CD4-positive, alpha-beta memory T cell (primary cell): ENCODE measurements at regions not wholly inside any gene's neighbourhood (a gene's known extent, or its start where the extent isn't known, plus 50 kb on each side); places are given as distances from the start of the nearest gene placed in this dataset.

Experiments used
- CTCF ChIA-PET: fragments of 350-600 bp; sonication (Branson Sonifier 250); formaldehyde crosslinking; loops from one replicate; lab custom pipeline; 2021; ENCODE audit warnings: inconsistent platforms; ENCODE audit not compliant: partially characterized antibody; lab: Charles Lee
- POLR2A ChIA-PET: fragments of 350-600 bp; sonication (Branson Sonifier 250); formaldehyde crosslinking; loops from one replicate; lab custom pipeline; 2021; ENCODE audit not compliant: partially characterized antibody; lab: Charles Lee
- DNase-seq, 5 donors: peaks; one replicate each; pipeline versions ENCODE4 v3.0.0 to v3.0.0-alpha.2; 2020 to 2022; ENCODE audit warnings: mixed read lengths in 1 of 5
- H3K27ac ChIP-seq: one replicate; pipeline ENCODE4 v1.7.0; 2013; ENCODE audit warnings: low read depth, low read length
- H3K27me3 ChIP-seq: 2 replicates; pipeline ENCODE4 v1.7.0; 2013; ENCODE audit warnings: mild to moderate bottlenecking, low read length, moderate library complexity; ENCODE audit not compliant: insufficient read depth
- H3K36me3 ChIP-seq: 2 replicates; pipeline ENCODE4 v1.7.0; 2013; ENCODE audit warnings: mild to moderate bottlenecking, low read length, moderate library complexity; ENCODE audit not compliant: insufficient read depth
- H3K4me1 ChIP-seq: 2 replicates; pipeline ENCODE4 v1.7.0; 2013; ENCODE audit warnings: mild to moderate bottlenecking, low read length, moderate library complexity; ENCODE audit not compliant: insufficient read depth
- H3K4me3 ChIP-seq, 2 donors: one replicate each; pipeline ENCODE4 v1.7.0; 2013; ENCODE audit warnings: low read length in 2 of 2, mild to moderate bottlenecking in 1 of 2
- H3K9me3 ChIP-seq, 2 donors: one replicate each; pipeline ENCODE4 v1.7.0; 2013; ENCODE audit warnings: low read length in 2 of 2, control low read depth in 1 of 2; ENCODE audit not compliant: control insufficient read depth in 1 of 2
- H3K27ac Mint-ChIP-seq, 7 donors: one replicate each; pipeline ENCODE4 v1.8.0; 2020 to 2021; ENCODE audit warnings: mixed read lengths in 7 of 7, mild to moderate bottlenecking in 6 of 7, inconsistent platforms in 3 of 7, moderate library complexity in 3 of 7
- H3K27me3 Mint-ChIP-seq, 2 donors: one replicate each; pipeline ENCODE4 v1.8.0; 2020 to 2021; ENCODE audit warnings: mixed read lengths in 2 of 2
- H3K36me3 Mint-ChIP-seq, 2 donors: one replicate each; pipeline ENCODE4 v1.8.0; 2020 to 2021; ENCODE audit warnings: mixed read lengths in 2 of 2, inconsistent platforms in 1 of 2, mild to moderate bottlenecking in 1 of 2
- H3K4me1 Mint-ChIP-seq, 4 donors: one replicate each; pipeline ENCODE4 v1.8.0; 2020 to 2021; ENCODE audit warnings: mixed read lengths in 4 of 4, mild to moderate bottlenecking in 1 of 4
- H3K4me3 Mint-ChIP-seq, 8 donors: one replicate each; pipeline ENCODE4 v1.8.0; 2020 to 2021; ENCODE audit warnings: mixed read lengths in 8 of 8, mild to moderate bottlenecking in 7 of 8, moderate library complexity in 6 of 8, inconsistent platforms in 3 of 8
- H3K9me3 Mint-ChIP-seq, 8 donors: one replicate each; pipeline ENCODE4 v1.8.0; 2020 to 2021; ENCODE audit warnings: mixed read lengths in 8 of 8, mild to moderate bottlenecking in 5 of 8, inconsistent platforms in 3 of 8, moderate library complexity in 1 of 8
- intact Hi-C: fragments of 100-400 bp; cut with micrococcal nuclease; formaldehyde crosslinking; loops from one replicate; pipeline ENCODE4 v1.15.1; 2023

DNA sequence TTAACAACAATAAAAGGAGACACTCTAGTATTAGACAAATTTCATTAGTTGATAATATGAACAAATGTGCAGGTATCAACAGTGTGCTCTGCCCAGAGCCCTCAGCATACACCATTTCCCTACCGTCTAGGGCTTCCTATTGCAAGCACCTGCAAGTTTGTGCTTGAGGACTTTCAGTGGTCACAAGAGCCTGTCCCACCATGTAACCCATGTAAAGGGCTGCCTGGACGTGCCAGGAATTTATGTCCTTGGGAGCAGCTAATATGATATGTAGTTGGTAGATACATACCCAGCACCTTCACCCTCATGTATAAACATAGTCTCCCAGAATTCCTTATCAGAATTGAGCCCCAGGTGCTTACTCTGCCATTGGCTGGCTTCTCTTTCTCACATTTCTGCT, 128.0 kb downstream of the UFM1 start:
- H3K4me1 Mint-ChIP-seq: no peaks in the 10 kb centered on the region
- Histone ChIP-seq H3K4me3 (no peak overlapping the region), H3K9me3 (no peaks in the 10 kb centered on the region), H3K36me3 (no peaks in the 10 kb centered on the region), H3K27ac (no peak overlapping the region), H3K4me1 (no peaks in the 10 kb centered on the region), H3K27me3 (no peaks in the 10 kb centered on the region)
- no peaks in the 10 kb centered on the region for H3K27me3 Mint-ChIP-seq
- H3K27ac Mint-ChIP-seq: no peak overlapping the region
- no peaks in the 10 kb centered on the region for H3K9me3 Mint-ChIP-seq
- no peaks in the 10 kb centered on the region for H3K36me3 Mint-ChIP-seq
- intact Hi-C loops: no loop called here
- no peak overlapping the region for H3K4me3 Mint-ChIP-seq
- no peak for DNase-seq
- CTCF ChIA-PET: no interaction called here
- POLR2A ChIA-PET: interaction anchor here (0.8 kb wide), 1 partner anchor 700 kb away, joined by 3 read pairs; no protein-coding TSS in a partner anchor

DNA sequence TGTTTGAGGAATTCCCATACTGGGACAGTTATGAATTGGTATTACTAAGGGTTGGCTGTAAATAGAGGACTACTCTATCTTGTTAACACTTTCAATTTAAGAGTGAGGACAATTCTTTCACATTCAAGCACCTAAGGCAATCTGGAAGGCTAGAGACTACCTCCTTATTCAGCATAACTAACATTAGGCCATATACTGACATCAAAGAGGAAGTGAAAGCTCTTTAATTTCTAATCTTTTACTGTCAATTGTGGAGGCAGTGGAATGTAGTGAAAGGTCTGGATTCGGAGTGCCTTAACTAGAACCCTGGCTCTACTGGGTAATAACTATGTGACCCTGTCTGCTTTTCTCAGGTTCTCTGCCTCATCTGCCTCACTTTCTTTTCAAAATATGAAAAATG, 134.0 kb downstream of the UFM1 start:
- no peaks in the 10 kb centered on the region for H3K36me3 ChIP-seq

DNA sequence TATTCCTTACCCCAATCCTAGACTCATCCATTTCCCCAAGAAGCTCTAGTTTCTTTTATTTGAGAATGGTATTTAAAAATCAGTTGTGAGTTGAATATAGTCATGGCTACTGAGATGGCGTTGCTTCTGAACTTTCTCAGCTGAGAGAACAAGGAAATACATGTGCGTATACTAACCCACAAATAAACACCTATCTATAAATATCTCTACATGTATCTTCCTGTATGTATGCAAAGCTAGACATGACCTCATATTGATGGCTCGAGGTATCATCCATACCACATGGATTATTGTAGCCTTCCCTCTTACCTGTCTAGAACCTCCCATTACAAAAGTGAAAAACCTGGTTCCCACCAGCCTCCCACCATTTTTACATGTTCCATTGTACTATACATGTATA, 141.0 kb downstream of the UFM1 start:
- Histone ChIP-seq H3K27me3 (no peaks in the 10 kb centered on the region), H3K27ac (no peak overlapping the region), H3K4me3 (no peak overlapping the region), H3K4me1 (no peaks in the 10 kb centered on the region), H3K36me3 (no peaks in the 10 kb centered on the region), H3K9me3 (no peaks in the 10 kb centered on the region)
- no peaks in the 10 kb centered on the region for H3K27me3 Mint-ChIP-seq
- no peak for DNase-seq
- H3K4me3 Mint-ChIP-seq: no peak overlapping the region
- H3K36me3 Mint-ChIP-seq: no peaks in the 10 kb centered on the region
- peaks cover 0 to 2% (median 0%) of the 10 kb centered on the region in 8 donors for H3K9me3 Mint-ChIP-seq
- ChIA-PET CTCF (no interaction called here), POLR2A (no interaction called here)
- no peak overlapping the region for H3K27ac Mint-ChIP-seq
- H3K4me1 Mint-ChIP-seq: no peaks in the 10 kb centered on the region
- intact Hi-C loops: no loop called here

More for the DNA sequence above, 134.0 kb downstream of the UFM1 start:
- Mint-ChIP-seq H3K27me3 (no peaks in the 10 kb centered on the region), H3K4me1 (no peaks in the 10 kb centered on the region), H3K36me3 (no peaks in the 10 kb centered on the region), H3K27ac (no peak overlapping the region), H3K9me3 (peaks cover 0 to 2% (median 0%) of the 10 kb centered on the region in 8 donors), H3K4me3 (no peak overlapping the region)
- ChIA-PET CTCF (no interaction called here), POLR2A (no interaction called here)
- Histone ChIP-seq H3K27ac (no peak overlapping the region), H3K4me1 (no peaks in the 10 kb centered on the region), H3K4me3 (no peak overlapping the region), H3K9me3 (no peaks in the 10 kb centered on the region), H3K27me3 (no peaks in the 10 kb centered on the region)
- intact Hi-C loops: no loop called here
- DNase-seq: no peak

- intact Hi-C loops: no loop called here
- CTCF ChIA-PET: no interaction called here
- Histone ChIP-seq H3K9me3 (no peaks in the 10 kb centered on the region), H3K4me1 (no peaks in the 10 kb centered on the region), H3K4me3 (no peak overlapping the region), H3K27me3 (no peaks in the 10 kb centered on the region), H3K36me3 (no peaks in the 10 kb centered on the region), H3K27ac (no peak overlapping the region)
- Mint-ChIP-seq H3K4me1 (no peaks in the 10 kb centered on the region), H3K9me3 (peaks cover 0 to 8% (median 4%) of the 10 kb centered on the region in 8 donors), H3K27ac (no peak overlapping the region), H3K4me3 (no peak overlapping the region), H3K27me3 (no peaks in the 10 kb centered on the region), H3K36me3 (no peaks in the 10 kb centered on the region)
- no peak for DNase-seq
- POLR2A ChIA-PET: no interaction called here
These were observed 144.8 kb downstream of the UFM1 start for GRCh38 chr13:38494445-38494844.

DNA sequence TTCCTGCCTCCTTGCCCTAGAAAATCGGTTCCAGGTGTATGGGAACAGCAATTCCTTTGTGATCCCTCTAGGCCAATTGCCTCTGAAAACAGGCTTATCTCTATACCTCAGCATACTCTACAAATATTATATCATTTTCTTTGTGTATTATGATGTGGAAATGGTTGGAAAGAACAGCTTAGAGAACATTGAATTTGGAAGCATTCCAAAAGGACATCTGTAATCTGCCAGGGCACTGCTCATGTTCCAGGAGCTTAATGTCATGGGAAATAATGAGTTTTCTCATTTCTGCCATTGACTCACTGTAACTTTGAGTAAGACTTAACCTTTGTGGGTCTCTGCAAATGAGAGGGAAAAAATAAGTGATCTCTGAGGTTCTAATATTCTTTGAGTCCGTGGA, 147.3 kb downstream of the UFM1 start:
- Mint-ChIP-seq H3K36me3 (no peaks in the 10 kb centered on the region), H3K4me1 (no peaks in the 10 kb centered on the region), H3K27me3 (no peaks in the 10 kb centered on the region), H3K9me3 (peaks cover 0 to 10% (median 6%) of the 10 kb centered on the region in 8 donors), H3K4me3 (no peak overlapping the region), H3K27ac (no peak overlapping the region)
- intact Hi-C loops: no loop called here
- ChIA-PET CTCF (no interaction called here), POLR2A (no interaction called here)
- Histone ChIP-seq H3K27ac (no peak overlapping the region), H3K27me3 (no peaks in the 10 kb centered on the region), H3K9me3 (no peaks in the 10 kb centered on the region), H3K4me3 (no peak overlapping the region), H3K4me1 (no peaks in the 10 kb centered on the region), H3K36me3 (no peaks in the 10 kb centered on the region)
- DNase-seq: no peak

GRCh38 chr13:38498271-38498670, 148.6 kb downstream of the UFM1 start:
- ChIA-PET POLR2A (no interaction called here), CTCF (no interaction called here)
- DNase-seq: no peak
- H3K4me1 ChIP-seq: no peaks in the 10 kb centered on the region
- no peaks in the 10 kb centered on the region for H3K9me3 ChIP-seq
- H3K27ac Mint-ChIP-seq: no peak overlapping the region
- H3K4me3 Mint-ChIP-seq: no peak overlapping the region
- no peak overlapping the region for H3K27ac ChIP-seq
- no peaks in the 10 kb centered on the region for H3K4me1 Mint-ChIP-seq
- no peaks in the 10 kb centered on the region for H3K36me3 ChIP-seq
- H3K4me3 ChIP-seq: no peak overlapping the region
- H3K27me3 Mint-ChIP-seq: no peaks in the 10 kb centered on the region
- H3K36me3 Mint-ChIP-seq: no peaks in the 10 kb centered on the region
- H3K9me3 Mint-ChIP-seq: peaks cover 0 to 12% (median 6%) of the 10 kb centered on the region in 8 donors
- intact Hi-C loops: no loop called here
- no peaks in the 10 kb centered on the region for H3K27me3 ChIP-seq

DNA sequence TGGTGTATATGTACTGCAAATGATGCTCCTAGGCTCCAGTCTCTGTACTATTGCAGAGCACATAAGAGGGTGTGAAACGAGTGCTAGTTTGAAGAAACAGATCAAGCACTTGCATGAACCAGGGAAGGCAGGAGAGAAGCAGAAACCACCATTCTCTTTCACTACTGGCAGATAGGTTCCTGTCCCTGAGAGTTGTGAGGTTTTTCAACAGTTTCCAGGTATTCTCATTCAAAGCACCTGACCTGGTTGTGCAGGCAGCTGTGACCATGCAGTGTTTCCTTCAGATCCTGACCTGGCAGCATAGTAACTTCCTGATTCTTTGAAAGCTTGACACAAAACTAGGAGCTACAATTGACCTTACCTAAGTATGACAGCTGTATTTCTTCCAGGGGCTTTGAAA, 164.9 kb downstream of the UFM1 start:
- H3K4me1 Mint-ChIP-seq: no peaks in the 10 kb centered on the region
- intact Hi-C loops: no loop called here

GRCh38 chr13:38518328-38518727, 168.5 kb upstream of the FREM2 start:
- no peaks in the 10 kb centered on the region for H3K36me3 ChIP-seq
- H3K4me1 Mint-ChIP-seq: no peaks in the 10 kb centered on the region
- no peaks in the 10 kb centered on the region for H3K27me3 Mint-ChIP-seq
- H3K27ac ChIP-seq: no peak overlapping the region
- intact Hi-C loops: no loop called here
- H3K9me3 Mint-ChIP-seq: peaks cover 0 to 3% (median 0%) of the 10 kb centered on the region in 8 donors
- no peaks in the 10 kb centered on the region for H3K27me3 ChIP-seq
- H3K4me3 Mint-ChIP-seq: no peak overlapping the region
- no peak overlapping the region for H3K4me3 ChIP-seq
- no peaks in the 10 kb centered on the region for H3K36me3 Mint-ChIP-seq
- ChIA-PET POLR2A (no interaction called here), CTCF (no interaction called here)
- DNase-seq: no peak
- H3K9me3 ChIP-seq: no peaks in the 10 kb centered on the region
- no peaks in the 10 kb centered on the region for H3K4me1 ChIP-seq
- H3K27ac Mint-ChIP-seq: no peak overlapping the region

More for the DNA sequence above, 164.9 kb downstream of the UFM1 start:
- H3K27me3 Mint-ChIP-seq: no peaks in the 10 kb centered on the region
- no peak overlapping the region for H3K4me3 ChIP-seq
- no peaks in the 10 kb centered on the region for H3K4me1 ChIP-seq
- ChIA-PET CTCF (no interaction called here), POLR2A (no interaction called here)
- H3K4me3 Mint-ChIP-seq: no peak overlapping the region
- no peak overlapping the region for H3K27ac ChIP-seq
- H3K9me3 ChIP-seq: no peaks in the 10 kb centered on the region
- DNase-seq: no peak
- H3K9me3 Mint-ChIP-seq: peaks cover 0 to 3% (median 0%) of the 10 kb centered on the region in 8 donors
- H3K27me3 ChIP-seq: no peaks in the 10 kb centered on the region
- no peak overlapping the region for H3K27ac Mint-ChIP-seq
- no peaks in the 10 kb centered on the region for H3K36me3 Mint-ChIP-seq
- no peaks in the 10 kb centered on the region for H3K36me3 ChIP-seq
